Natural killer cell (primary cell): ENCODE measurements at regions not wholly inside any gene's neighbourhood (a gene's known extent, or its start where the extent isn't known, plus 50 kb on each side); places are given as distances from the start of the nearest gene placed in this dataset.
"Not testable (repeated sequence)": the region's sequence is repeated elsewhere in the genome, so short reads cannot be mapped to it uniquely, and the experiment has no call there.

Experiments
- ATAC-seq, 3 donors: fragments of 150-1000 bp in 2 of 3; fragments of 200-7000 bp in 1 of 3; cut with Tn5 transposase; 1 replicate in 1 of 3; 2 replicates in 2 of 3; pipeline ENCODE4 v1.10.0; 2021; ENCODE audit warnings: mild to moderate bottlenecking in 2 of 3, moderate library complexity in 2 of 3
- DNase-seq, 2 donors: peaks; one replicate each; pipeline versions ENCODE4 v3.0.0 to v3.0.0-alpha.2; 2013 to 2021; ENCODE audit warnings: mixed read lengths in 1 of 2
- H3K27ac ChIP-seq: one replicate; pipeline ENCODE4 v1.5.1; 2013; ENCODE audit warnings: mild to moderate bottlenecking, low read length
- H3K27me3 ChIP-seq: one replicate; pipeline ENCODE4 v1.6.1; 2013; ENCODE audit warnings: low read length; ENCODE audit not compliant: control insufficient read depth, insufficient read depth
- H3K36me3 ChIP-seq: one replicate; pipeline ENCODE4 v1.6.1; 2013; ENCODE audit warnings: low read length; ENCODE audit not compliant: control insufficient read depth, insufficient read depth
- H3K4me1 ChIP-seq: one replicate; pipeline ENCODE4 v1.6.1; 2013; ENCODE audit warnings: low read length; ENCODE audit not compliant: control insufficient read depth, insufficient read depth
- H3K4me3 ChIP-seq: one replicate; pipeline ENCODE4 v1.5.1; 2013; ENCODE audit warnings: low read length
- H3K9me3 ChIP-seq: one replicate; pipeline ENCODE4 v1.6.1; 2013; ENCODE audit warnings: low read length; ENCODE audit not compliant: control insufficient read depth, insufficient read depth
- H3K27ac Mint-ChIP-seq, 2 donors: one replicate each; pipeline ENCODE4 v1.8.0; 2022; ENCODE audit warnings: mild to moderate bottlenecking in 2 of 2, mixed read lengths in 2 of 2, moderate library complexity in 1 of 2
- H3K27me3 Mint-ChIP-seq, 2 donors: one replicate each; pipeline ENCODE4 v1.8.0; 2022; ENCODE audit warnings: low read depth in 2 of 2, mixed read lengths in 2 of 2
- H3K36me3 Mint-ChIP-seq: one replicate; pipeline ENCODE4 v1.8.0; 2022; ENCODE audit warnings: mixed read lengths
- H3K4me1 Mint-ChIP-seq, 2 donors: one replicate each; pipeline ENCODE4 v1.8.0; 2022; ENCODE audit warnings: mixed read lengths in 2 of 2
- H3K4me3 Mint-ChIP-seq: one replicate; pipeline ENCODE4 v1.8.0; 2022; ENCODE audit warnings: mild to moderate bottlenecking, moderate library complexity, mixed read lengths
- H3K9me3 Mint-ChIP-seq, 2 donors: one replicate each; pipeline ENCODE4 v1.8.0; 2022; ENCODE audit warnings: mixed read lengths in 2 of 2
- CTCF ChIP-seq: fragments of 200-600 bp; IDR thresholded peaks from one replicate; pipeline ENCODE4 v1.8.0; 2022; ENCODE audit warnings: antibody characterized with exemption
- WGBS: methylation state at CpG from one replicate; pipeline ENCODE4 v1.1.7; 2013; ENCODE audit warnings: missing lambda C conversion rate; ENCODE audit not compliant: insufficient coverage; 5-methylcytosine and 5-hydroxymethylcytosine counted together
- intact Hi-C: fragments of 100-400 bp; cut with micrococcal nuclease; formaldehyde crosslinking; loops from one replicate; pipeline ENCODE4 v1.14.2; 2022

DNA sequence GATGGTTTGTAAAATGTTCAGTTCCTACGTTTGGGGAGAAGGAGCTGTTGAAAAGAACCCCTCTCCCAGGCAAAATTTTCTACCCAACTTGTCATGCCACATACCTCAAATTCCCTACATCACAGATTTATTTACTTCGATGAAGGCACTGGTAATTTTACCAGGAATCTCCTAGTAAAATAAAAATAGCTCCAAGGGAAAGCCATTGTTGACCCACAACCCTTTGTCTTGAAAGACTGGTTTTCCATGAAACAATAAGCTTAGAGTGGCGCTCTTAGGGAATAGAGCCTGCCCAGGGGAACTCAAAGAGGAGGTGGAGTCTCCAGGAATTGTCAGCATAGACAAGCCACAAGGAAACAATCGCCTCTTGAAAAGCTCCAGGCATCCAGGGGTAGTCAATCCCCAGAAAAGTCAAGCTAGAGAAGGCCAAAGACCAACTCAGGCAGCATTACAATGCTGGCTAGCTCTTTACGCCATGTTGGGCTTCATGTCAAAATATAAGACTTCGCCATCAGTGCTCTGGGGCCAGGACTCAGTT lies 99.2 kb upstream of the RREB1 start:
- TF ChIP-seq CTCF: no peak
- Histone ChIP-seq H3K4me3 (no peak overlapping the region), H3K27me3 (no peaks in the 10 kb centered on the region), H3K27ac (no peak overlapping the region), H3K36me3 (no peaks in the 10 kb centered on the region), H3K9me3 (no peaks in the 10 kb centered on the region), H3K4me1 (no peaks in the 10 kb centered on the region)
- intact Hi-C loops: no loop called here
- no peaks in the 10 kb centered on the region for H3K4me1 Mint-ChIP-seq
- H3K4me3 Mint-ChIP-seq: no peak overlapping the region
- peaks cover 17 to 20% of the 10 kb centered on the region in 2 donors for H3K27me3 Mint-ChIP-seq
- 80% methylated on average over 5 of the region's 6 CpGs for WGBS
- no peak for DNase-seq
- no peak overlapping the region for H3K27ac Mint-ChIP-seq
- no peaks in the 10 kb centered on the region for H3K9me3 Mint-ChIP-seq
- ATAC-seq: no peak
- no peaks in the 10 kb centered on the region for H3K36me3 Mint-ChIP-seq

- intact Hi-C loops: no loop called here
- Histone ChIP-seq H3K27me3 (no peaks in the 10 kb centered on the region), H3K4me1 (no peaks in the 10 kb centered on the region), H3K27ac (no peak overlapping the region), H3K4me3 (no peak overlapping the region), H3K9me3 (no peaks in the 10 kb centered on the region), H3K36me3 (no peaks in the 10 kb centered on the region)
- ATAC-seq (no peak), DNase-seq (no peak)
- TF ChIP-seq CTCF: no peak
- Mint-ChIP-seq H3K36me3 (no peaks in the 10 kb centered on the region), H3K4me3 (no peak overlapping the region), H3K27me3 (peaks cover 0 to 13% of the 10 kb centered on the region in 2 donors), H3K4me1 (no peaks in the 10 kb centered on the region), H3K9me3 (no peaks in the 10 kb centered on the region), H3K27ac (no peak overlapping the region)
- 78% methylated on average over 7 of the region's 8 CpGs for WGBS
Measured at GRCh38 chr6:7016226-7016625, 91.5 kb upstream of the RREB1 start.

GRCh38 chr6:7021301-7021700 lies 86.5 kb upstream of the RREB1 start:
- no peaks in the 10 kb centered on the region for H3K36me3 ChIP-seq
- H3K27me3 ChIP-seq: no peaks in the 10 kb centered on the region
- no peak for TF ChIP-seq CTCF
- DNase-seq: no peak
- ATAC-seq: no peak
- no peaks in the 10 kb centered on the region for H3K27me3 Mint-ChIP-seq
- H3K9me3 ChIP-seq: no peaks in the 10 kb centered on the region
- intact Hi-C loops: no loop called here
- H3K4me1 Mint-ChIP-seq: no peaks in the 10 kb centered on the region
- no peaks in the 10 kb centered on the region for H3K36me3 Mint-ChIP-seq
- no peak overlapping the region for H3K27ac Mint-ChIP-seq
- WGBS: 83% methylated on average over 1 of the region's 2 CpGs
- H3K9me3 Mint-ChIP-seq: no peaks in the 10 kb centered on the region
- H3K4me1 ChIP-seq: no peaks in the 10 kb centered on the region
- no peak overlapping the region for H3K4me3 Mint-ChIP-seq
- no peak overlapping the region for H3K4me3 ChIP-seq
- no peak overlapping the region for H3K27ac ChIP-seq

DNA sequence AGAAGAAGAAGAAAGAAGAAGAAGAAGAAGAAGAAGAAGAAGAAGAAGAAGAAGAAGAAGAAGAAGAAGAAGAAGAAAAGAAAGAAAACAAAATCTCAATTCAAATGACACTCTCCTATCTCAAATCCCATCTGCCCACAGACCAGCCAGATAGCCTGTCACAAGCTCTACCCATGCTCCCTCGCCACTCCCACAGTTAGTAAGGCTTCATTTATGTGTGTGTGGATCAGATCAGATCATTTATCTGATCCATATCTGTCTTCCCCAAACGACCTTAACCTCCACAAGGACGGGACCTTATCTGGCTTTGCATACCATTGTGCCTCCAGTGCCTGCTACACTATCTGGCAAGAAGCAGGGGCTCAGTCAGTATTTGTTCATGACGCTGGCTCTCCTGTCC lies 81.9 kb upstream of the RREB1 start:
- Histone ChIP-seq H3K27me3 (no peaks in the 10 kb centered on the region), H3K4me1 (no peaks in the 10 kb centered on the region), H3K9me3 (no peaks in the 10 kb centered on the region), H3K27ac (no peak overlapping the region), H3K4me3 (no peak overlapping the region), H3K36me3 (no peaks in the 10 kb centered on the region)
- 80% methylated on average over 3 of the region's 4 CpGs for WGBS
- H3K4me1 Mint-ChIP-seq: no peaks in the 10 kb centered on the region
- H3K4me3 Mint-ChIP-seq: no peak overlapping the region
- no peak for TF ChIP-seq CTCF
- H3K27me3 Mint-ChIP-seq: peaks cover 0 to 4% of the 10 kb centered on the region in 2 donors
- H3K36me3 Mint-ChIP-seq: no peaks in the 10 kb centered on the region
- no peak overlapping the region for H3K27ac Mint-ChIP-seq
- DNase-seq (no peak), ATAC-seq (no peak)
- H3K9me3 Mint-ChIP-seq: no peaks in the 10 kb centered on the region
- intact Hi-C loops: no loop called here

GRCh38 chr6:7028963-7029362 lies 78.8 kb upstream of the RREB1 start:
- DNase-seq, H3K27me3 Mint-ChIP-seq, H3K4me1 ChIP-seq, H3K36me3 ChIP-seq, H3K27ac ChIP-seq, H3K4me3 ChIP-seq, H3K36me3 Mint-ChIP-seq, ATAC-seq, H3K4me3 Mint-ChIP-seq, intact Hi-C loops, H3K27ac Mint-ChIP-seq, H3K9me3 Mint-ChIP-seq, H3K9me3 ChIP-seq, H3K4me1 Mint-ChIP-seq, H3K27me3 ChIP-seq: not testable (repeated sequence)

GRCh38 chr6:7030968-7031367 lies 76.8 kb upstream of the RREB1 start:
- ATAC-seq, H3K36me3 ChIP-seq, H3K36me3 Mint-ChIP-seq, H3K27me3 Mint-ChIP-seq, H3K4me1 Mint-ChIP-seq, H3K4me3 ChIP-seq, H3K9me3 ChIP-seq, H3K4me1 ChIP-seq, H3K9me3 Mint-ChIP-seq, DNase-seq, H3K4me3 Mint-ChIP-seq, H3K27me3 ChIP-seq, intact Hi-C loops, H3K27ac Mint-ChIP-seq, H3K27ac ChIP-seq: not testable (repeated sequence)
- WGBS: 66% methylated on average over 3 of the region's 4 CpGs
